IPS-18a (cell line): ENCODE measurements at regions not wholly inside any gene's neighbourhood (a gene's known extent, or its start where the extent isn't known, plus 50 kb on each side); places are given as distances from the start of the nearest gene placed in this dataset.

Experiments
- H3K27ac ChIP-seq: one replicate; pipeline ENCODE4 v1.5.1; 2013; ENCODE audit warnings: low read length
- H3K27me3 ChIP-seq: one replicate; pipeline ENCODE4 v1.6.1; 2013; ENCODE audit warnings: mild to moderate bottlenecking, low read length; ENCODE audit not compliant: control insufficient read depth, insufficient read depth
- H3K36me3 ChIP-seq: one replicate; pipeline ENCODE4 v1.6.1; 2013; ENCODE audit warnings: low read depth, low read length; ENCODE audit not compliant: control insufficient read depth
- H3K4me1 ChIP-seq: one replicate; pipeline ENCODE4 v1.6.1; 2013; ENCODE audit warnings: low read depth, low read length; ENCODE audit not compliant: control insufficient read depth
- H3K4me3 ChIP-seq: one replicate; pipeline ENCODE4 v1.5.1; 2013; ENCODE audit warnings: low read length
- H3K9ac ChIP-seq: one replicate; pipeline ENCODE4 v1.6.1; 2013; ENCODE audit warnings: mild to moderate bottlenecking, low read length, moderate library complexity
- H3K9me3 ChIP-seq: one replicate; pipeline ENCODE4 v1.6.1; 2013; ENCODE audit warnings: low read depth, low read length; ENCODE audit not compliant: control insufficient read depth

DNA sequence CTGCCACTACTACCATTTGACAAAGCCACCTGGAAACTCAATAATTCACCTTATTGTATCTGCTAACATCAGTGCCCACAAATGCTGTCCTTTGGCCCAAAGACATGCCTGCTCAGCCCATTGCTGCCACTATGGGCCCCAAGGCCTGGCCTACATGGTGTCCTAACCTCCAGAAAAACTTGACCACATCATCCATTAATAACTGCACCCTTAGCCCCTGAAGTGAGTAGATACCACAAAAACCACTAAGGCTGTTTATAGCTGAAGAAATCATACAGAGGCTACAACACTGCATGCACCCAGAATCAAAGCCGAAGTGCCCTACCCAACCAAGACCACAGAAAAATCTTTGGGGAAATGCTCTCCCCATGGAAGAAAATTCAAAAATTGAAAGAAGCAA, 932.8 kb upstream of the SLITRK6 start:
- no peaks in the 10 kb centered on the region for H3K36me3 ChIP-seq
- no peaks in the 10 kb centered on the region for H3K27me3 ChIP-seq
- H3K27ac ChIP-seq, result no peak overlapping the region
- no peak overlapping the region for H3K9ac ChIP-seq
- no peak overlapping the region for H3K4me3 ChIP-seq
- H3K4me1 ChIP-seq, result no peaks in the 10 kb centered on the region
- no peaks in the 10 kb centered on the region for H3K9me3 ChIP-seq

DNA sequence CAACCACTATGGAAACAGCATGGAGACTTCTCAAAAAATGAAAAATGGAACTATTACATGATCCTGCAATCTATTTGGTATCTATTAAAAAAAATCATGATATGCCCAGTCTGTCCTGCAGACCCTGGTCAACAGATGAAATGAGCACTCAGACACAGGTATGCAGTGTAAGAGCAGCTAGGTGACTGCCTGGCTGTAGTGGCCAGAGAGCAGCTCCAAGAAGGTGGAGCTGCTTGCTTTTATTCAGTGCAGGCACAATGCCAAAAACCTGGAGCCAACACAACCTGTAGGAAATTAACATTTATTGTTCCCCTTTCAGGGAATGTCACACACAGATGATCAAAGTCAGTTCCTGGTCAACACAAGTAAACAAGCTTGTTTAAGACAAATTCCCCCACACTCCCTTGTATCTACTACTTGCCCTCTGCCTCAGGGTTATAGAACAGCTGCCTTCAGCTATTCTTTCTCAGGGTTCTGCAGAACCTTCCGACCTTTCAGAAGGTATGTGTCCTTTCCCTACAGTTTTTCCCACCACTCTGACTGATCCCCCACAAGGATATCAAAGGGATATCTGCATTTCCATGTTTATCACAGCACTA, 933.7 kb upstream of the SLITRK5 start:
- H3K4me1 ChIP-seq, result no peaks in the 10 kb centered on the region
- no peaks in the 10 kb centered on the region for H3K9me3 ChIP-seq
- no peak overlapping the region for H3K27ac ChIP-seq
- no peak overlapping the region for H3K9ac ChIP-seq
- no peaks in the 10 kb centered on the region for H3K27me3 ChIP-seq
- H3K4me3 ChIP-seq, result no peak overlapping the region
- no peaks in the 10 kb centered on the region for H3K36me3 ChIP-seq

DNA sequence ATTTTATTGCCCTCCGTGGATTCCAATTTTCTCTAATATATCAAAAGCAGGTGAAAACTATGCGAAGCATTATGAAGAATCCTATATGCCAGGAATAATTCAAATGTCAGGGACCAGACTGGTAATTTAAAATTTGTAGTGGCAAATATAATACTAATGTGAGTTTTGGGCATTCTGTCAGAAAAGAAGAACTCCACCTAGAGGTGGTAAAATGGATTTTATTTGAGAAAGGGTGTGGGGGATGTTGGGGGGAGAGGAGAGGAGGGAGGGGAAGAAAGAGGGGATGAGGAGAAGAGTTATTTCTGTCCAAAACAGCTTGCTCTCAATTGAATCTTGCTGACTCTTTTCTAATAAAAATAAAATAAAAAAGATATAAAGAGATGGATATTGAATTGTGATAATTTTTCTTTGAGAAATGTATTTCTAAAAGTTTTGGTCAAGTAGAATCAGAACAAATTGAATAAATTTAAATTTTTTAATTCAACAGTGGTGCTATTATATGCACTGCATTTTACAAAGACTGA, 929.3 kb upstream of the SLITRK5 start:
- no peaks in the 10 kb centered on the region for H3K4me1 ChIP-seq
- no peak overlapping the region for H3K27ac ChIP-seq
- no peak overlapping the region for H3K9ac ChIP-seq
- no peaks in the 10 kb centered on the region for H3K36me3 ChIP-seq
- H3K27me3 ChIP-seq, result no peaks in the 10 kb centered on the region
- no peaks in the 10 kb centered on the region for H3K9me3 ChIP-seq
- no peak overlapping the region for H3K4me3 ChIP-seq

DNA sequence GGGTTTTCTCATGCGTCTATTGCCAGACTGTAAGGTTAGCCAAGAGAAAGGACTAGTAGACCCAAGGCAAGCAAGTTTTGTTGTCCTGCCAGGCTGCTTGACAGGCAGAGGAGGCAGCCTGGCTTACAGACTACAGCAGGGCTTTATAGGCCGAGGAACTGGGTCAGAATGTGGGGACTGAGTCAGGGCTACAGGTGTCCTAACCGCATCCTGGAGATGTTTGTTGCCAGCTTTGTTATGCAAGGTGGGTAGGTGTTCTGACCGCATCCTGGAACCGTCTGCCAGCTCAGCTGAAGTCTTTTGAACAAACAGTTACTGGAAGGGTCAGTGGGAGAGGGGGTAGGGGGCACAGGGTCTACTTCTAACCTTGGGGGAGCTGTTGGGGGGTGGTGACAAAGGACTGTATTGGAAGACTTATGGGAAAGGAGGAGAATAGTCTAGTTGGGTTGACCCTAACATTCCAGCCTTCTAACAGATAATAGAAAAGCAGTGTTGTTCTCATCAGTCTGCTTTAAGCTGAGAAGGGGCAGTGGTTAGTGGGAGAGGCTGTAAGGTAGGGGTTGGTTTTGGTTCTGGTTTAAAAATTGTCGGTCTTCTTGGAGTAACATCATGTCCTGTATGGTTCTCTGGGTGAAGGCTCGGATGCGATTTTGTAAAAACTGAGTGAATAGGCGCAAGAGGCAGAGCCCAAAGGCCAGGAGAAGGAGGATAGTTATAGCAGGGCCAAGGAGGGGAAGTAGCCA, 913.8 kb upstream of the SLITRK5 start:
- Histone ChIP-seq H3K27ac (no peak overlapping the region), H3K4me3 (no peak overlapping the region), H3K9me3 (no peaks in the 10 kb centered on the region), H3K36me3 (no peaks in the 10 kb centered on the region), H3K9ac (no peak overlapping the region), H3K4me1 (no peaks in the 10 kb centered on the region), H3K27me3 (no peaks in the 10 kb centered on the region)

DNA sequence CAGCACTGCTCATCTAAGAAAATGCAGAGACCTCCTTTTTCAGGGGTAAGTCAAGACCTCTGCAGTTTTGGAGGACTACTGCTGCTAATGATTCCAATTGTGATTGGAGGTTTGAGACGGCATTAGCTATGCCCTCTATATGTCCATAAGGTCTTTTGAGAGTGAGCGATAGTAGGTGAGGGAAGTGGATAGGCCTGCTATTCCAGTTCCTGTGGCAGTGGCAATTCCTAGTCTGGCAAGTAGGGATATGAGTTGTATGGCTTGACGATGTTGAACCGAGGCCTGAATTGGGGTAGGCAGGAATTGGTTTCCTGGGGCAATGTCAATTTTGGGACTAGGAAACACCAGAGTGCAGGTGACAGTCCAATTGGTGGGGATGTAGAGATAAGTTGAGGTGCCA, 913.1 kb upstream of the SLITRK5 start:
- Histone ChIP-seq H3K4me3 (no peak overlapping the region), H3K27ac (no peak overlapping the region), H3K27me3 (no peaks in the 10 kb centered on the region), H3K4me1 (no peaks in the 10 kb centered on the region), H3K9ac (no peak overlapping the region), H3K9me3 (no peaks in the 10 kb centered on the region), H3K36me3 (no peaks in the 10 kb centered on the region)

DNA sequence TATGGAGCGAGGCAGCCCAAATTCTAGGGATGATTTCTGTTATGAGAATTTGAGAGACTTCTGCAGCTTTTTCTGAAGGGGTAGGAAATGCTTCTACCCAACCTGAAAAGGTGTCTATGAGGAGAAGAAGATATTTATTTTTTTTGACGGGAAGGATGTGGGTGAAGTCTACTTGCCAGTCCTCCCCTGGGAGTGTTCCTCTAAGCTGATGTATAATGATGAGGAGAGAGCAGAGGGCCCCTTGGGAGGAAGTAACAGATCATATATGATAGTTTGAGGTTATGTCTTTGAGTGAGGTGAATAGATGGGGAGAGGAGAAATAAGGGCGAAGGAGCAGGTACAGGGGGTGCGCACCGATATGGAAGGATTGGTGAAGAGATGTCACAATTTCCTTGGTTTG, 910.6 kb upstream of the SLITRK5 start:
- no peaks in the 10 kb centered on the region for H3K27me3 ChIP-seq
- H3K4me3 ChIP-seq, result no peak overlapping the region
- no peaks in the 10 kb centered on the region for H3K36me3 ChIP-seq
- no peaks in the 10 kb centered on the region for H3K9me3 ChIP-seq
- no peak overlapping the region for H3K9ac ChIP-seq
- H3K27ac ChIP-seq, result no peak overlapping the region
- no peaks in the 10 kb centered on the region for H3K4me1 ChIP-seq

DNA sequence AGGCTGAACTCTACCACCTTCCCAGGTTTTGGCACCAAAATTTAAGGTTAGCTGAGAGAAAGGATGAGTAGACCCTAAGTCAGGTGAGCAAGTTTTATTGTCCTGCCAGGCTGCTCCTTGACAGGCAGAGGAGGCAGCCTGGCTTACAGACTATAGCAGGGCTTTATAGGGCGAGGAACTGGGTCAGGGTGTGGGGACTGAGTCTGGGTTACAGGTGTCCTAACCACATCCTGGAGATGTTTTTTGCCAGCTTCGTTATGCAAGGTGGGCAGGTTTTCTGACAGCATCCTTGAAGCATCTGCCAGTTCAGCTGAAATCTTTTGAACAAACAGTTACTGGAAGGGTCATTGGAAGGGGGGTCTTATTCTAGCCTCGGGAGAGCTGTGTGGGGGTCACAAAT, 905.7 kb upstream of the SLITRK5 start:
- Histone ChIP-seq H3K9me3 (no peaks in the 10 kb centered on the region), H3K27ac (no peak overlapping the region), H3K4me1 (no peaks in the 10 kb centered on the region), H3K27me3 (no peaks in the 10 kb centered on the region), H3K36me3 (no peaks in the 10 kb centered on the region), H3K9ac (no peak overlapping the region), H3K4me3 (no peak overlapping the region)

DNA sequence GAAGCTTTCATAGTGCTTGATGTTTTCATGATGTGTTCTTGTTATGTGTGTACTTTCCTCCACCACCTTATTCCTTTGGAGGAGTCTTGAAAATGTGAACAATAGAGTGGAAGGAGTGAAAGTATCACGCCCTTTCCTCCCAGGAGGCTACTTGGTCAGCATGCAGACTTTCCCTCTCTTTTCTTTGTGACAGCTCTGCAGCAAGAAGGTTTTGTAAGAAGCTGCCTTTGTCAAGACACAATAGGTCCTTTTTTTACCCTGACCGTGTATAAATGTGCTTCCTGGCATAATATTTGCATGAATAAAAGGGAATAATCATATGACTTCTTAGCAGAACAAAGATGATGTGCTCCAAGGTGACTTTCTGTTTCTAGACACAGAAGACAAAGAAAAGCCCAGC, 882.6 kb upstream of the SLITRK5 start:
- Histone ChIP-seq H3K36me3 (no peaks in the 10 kb centered on the region), H3K9ac (no peak overlapping the region), H3K9me3 (no peaks in the 10 kb centered on the region), H3K4me3 (no peak overlapping the region), H3K4me1 (peaks cover 6% of the 10 kb centered on the region), H3K27ac (no peak overlapping the region), H3K27me3 (no peaks in the 10 kb centered on the region)

DNA sequence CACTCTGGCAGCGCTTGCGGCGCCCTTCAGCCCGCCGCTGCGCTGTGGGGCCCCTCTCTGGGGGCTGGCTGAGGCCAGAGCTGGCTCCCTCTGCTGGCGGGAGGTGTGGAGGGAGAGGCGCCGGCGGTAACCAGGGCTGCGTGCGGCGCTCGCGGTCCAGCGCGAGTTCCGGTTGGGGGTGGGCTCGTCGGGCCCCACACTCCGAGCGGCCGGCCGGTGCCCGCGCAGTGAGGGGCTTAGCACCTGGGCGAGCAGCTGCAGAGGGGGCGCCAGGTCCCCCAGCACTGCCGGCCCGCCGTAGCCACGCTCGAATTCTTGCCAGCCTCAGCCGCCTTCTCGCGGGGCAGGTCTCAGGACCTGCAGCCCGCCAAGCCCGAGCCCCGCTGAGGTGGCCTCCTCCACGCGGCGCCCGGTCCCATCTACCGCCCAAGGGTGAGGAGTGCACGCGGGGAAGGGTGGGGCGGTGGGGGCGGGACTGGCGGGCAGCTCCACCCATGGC, 879.0 kb upstream of the SLITRK5 start:
- H3K9ac ChIP-seq, result no peak overlapping the region
- H3K27ac ChIP-seq, result no peak overlapping the region
- H3K27me3 ChIP-seq, result no peaks in the 10 kb centered on the region
- peaks cover 6% of the 10 kb centered on the region for H3K4me1 ChIP-seq
- no peaks in the 10 kb centered on the region for H3K36me3 ChIP-seq
- H3K4me3 ChIP-seq, result no peak overlapping the region
- H3K9me3 ChIP-seq, result no peaks in the 10 kb centered on the region

DNA sequence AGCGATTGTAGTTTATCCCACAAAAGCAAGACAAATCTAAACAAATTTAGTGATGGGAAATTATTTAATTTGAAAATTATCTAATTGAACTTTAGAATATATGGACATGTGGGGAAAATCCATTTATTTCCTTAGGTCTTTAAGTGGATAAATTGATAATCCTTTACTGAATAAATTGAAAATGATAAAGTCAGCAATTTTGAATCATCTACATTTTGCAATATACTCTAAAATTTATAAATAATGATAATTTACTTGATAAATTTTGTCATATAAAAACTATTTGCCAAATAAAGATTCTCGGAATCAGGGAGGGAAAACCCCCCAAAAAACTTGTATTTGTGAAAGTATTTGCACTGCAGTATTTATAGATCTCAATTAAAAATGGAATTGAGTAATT, 875.3 kb upstream of the SLITRK5 start:
- Histone ChIP-seq H3K4me3 (no peak overlapping the region), H3K9me3 (peaks cover 4% of the 10 kb centered on the region), H3K36me3 (no peaks in the 10 kb centered on the region), H3K27me3 (no peaks in the 10 kb centered on the region), H3K4me1 (no peaks in the 10 kb centered on the region), H3K27ac (no peak overlapping the region), H3K9ac (no peak overlapping the region)

DNA sequence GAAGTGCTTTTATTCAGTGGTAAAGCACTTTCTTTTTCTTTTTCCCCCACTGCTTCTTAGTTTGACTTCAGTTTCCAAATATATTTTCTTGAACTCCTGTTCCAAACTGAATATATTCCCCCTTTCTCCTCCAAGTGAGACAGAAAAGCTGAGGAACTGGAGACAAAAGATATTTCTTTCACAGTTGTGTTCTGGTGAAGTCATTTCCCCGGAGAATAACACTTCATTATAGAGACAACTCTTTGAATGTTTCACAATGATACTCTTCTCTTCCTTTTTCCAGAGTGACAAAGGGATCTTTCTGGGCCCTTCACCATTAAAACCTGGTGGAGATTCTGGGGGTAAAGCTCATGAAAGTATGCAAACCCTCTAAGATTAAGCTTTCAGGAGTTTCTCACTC, 860.8 kb upstream of the SLITRK5 start:
- H3K4me3 ChIP-seq, result no peak overlapping the region
- H3K36me3 ChIP-seq, result no peaks in the 10 kb centered on the region
- H3K4me1 ChIP-seq, result peaks cover 3% of the 10 kb centered on the region
- H3K9me3 ChIP-seq, result no peaks in the 10 kb centered on the region
- no peak overlapping the region for H3K27ac ChIP-seq
- no peaks in the 10 kb centered on the region for H3K27me3 ChIP-seq
- no peak overlapping the region for H3K9ac ChIP-seq

DNA sequence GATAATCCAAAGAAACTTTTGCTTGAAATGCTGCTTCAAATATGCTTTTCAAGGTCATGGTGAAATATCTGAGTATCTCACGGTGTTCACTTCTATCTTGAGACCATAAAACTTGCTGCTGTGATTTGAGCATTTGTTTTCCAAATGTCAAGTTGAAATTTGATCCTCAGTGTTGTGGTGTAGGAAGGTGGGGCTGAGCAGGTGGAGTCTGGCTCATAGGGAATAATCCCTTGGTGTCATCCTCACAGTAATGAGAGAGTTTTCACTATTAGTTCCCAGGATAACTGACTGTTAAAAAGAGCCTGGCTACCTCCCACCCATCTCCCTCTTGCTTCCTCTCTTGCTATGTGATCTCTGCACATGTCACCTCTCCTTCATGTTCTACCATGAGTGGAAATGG, 858.0 kb upstream of the SLITRK5 start:
- Histone ChIP-seq H3K9ac (no peak overlapping the region), H3K4me3 (no peak overlapping the region), H3K36me3 (no peaks in the 10 kb centered on the region), H3K9me3 (no peaks in the 10 kb centered on the region), H3K4me1 (peaks cover 3% of the 10 kb centered on the region), H3K27ac (no peak overlapping the region), H3K27me3 (no peaks in the 10 kb centered on the region)
